ENCODE measurements at regions not wholly inside any gene's neighbourhood (a gene's known extent, or its start where the extent isn't known, plus 50 kb on each side); places are given as distances from the start of the nearest gene placed in this dataset.

GRCh38 chr7:98565103-98565502 lies 52.0 kb upstream of the NPTX2 start:
- H3K79me2 ChIP-seq (replicated peaks; ENCODE audit: insufficient read depth, low read length): no peaks in the 10 kb centered on the region
- H3K9ac ChIP-seq (ENCODE audit: low read length): no peak overlapping the region
- H3F3A ChIP-seq (ENCODE audit: insufficient read depth, low read length, poor library complexity, severe bottlenecking): no peaks in the 10 kb centered on the region
- H3K4me2 ChIP-seq (ENCODE audit: low read length): no peak overlapping the region
- H3K9me3 ChIP-seq (ENCODE audit: low read length): no peaks in the 10 kb centered on the region
- H2AFZ ChIP-seq (ENCODE audit: low read depth, low read length): no peak overlapping the region
- no peak overlapping the region for H3K27ac ChIP-seq (ENCODE audit: low read length)
- no peak overlapping the region for H3K4me3 ChIP-seq (ENCODE audit: low read length)
- H3K36me3 ChIP-seq (ENCODE audit: insufficient read depth, low read length): no peaks in the 10 kb centered on the region
- TF ChIP-seq POLR2AphosphoS5 (IDR thresholded peaks at IDR 0.05): no peak
- TF ChIP-seq EZH2 (IDR thresholded peaks at IDR 0.05; ENCODE audit: borderline replicate concordance, insufficient read depth, low read length, poor library complexity, severe bottlenecking): no peak
- TF ChIP-seq TAF1 (IDR thresholded peaks at IDR 0.05; ENCODE audit: low read depth): no peak
- no peak for TF ChIP-seq SMC3 (conservative IDR thresholded peaks at IDR 0.05; ENCODE audit: poor library complexity)
- TF ChIP-seq RAD21 (conservative IDR thresholded peaks at IDR 0.05): no peak
- TF ChIP-seq MXI1 (conservative IDR thresholded peaks at IDR 0.05; ENCODE audit: poor library complexity, severe bottlenecking): no peak
- TF ChIP-seq REST (IDR thresholded peaks at IDR 0.05; ENCODE audit: borderline replicate concordance): no peak
- no peak for TF ChIP-seq CTCF (IDR thresholded peaks at IDR 0.05; ENCODE audit: poor library complexity, severe bottlenecking)
- no peak for TF ChIP-seq EP300 (conservative IDR thresholded peaks at IDR 0.05; ENCODE audit: poor library complexity, severe bottlenecking)
- no peaks in the 10 kb centered on the region for H3K9me2 ChIP-seq (ENCODE audit: insufficient read depth, low read length)
- H3K27me3 ChIP-seq (ENCODE audit: insufficient read depth, low read depth, low read length): no peaks in the 10 kb centered on the region
- H4K20me1 ChIP-seq (ENCODE audit: insufficient read depth): no peaks in the 10 kb centered on the region

GRCh38 chr7:98562871-98563495 lies 54.1 kb upstream of the NPTX2 start:
- H3F3A ChIP-seq (ENCODE audit: insufficient read depth, low read length, poor library complexity, severe bottlenecking): no peaks in the 10 kb centered on the region
- TF ChIP-seq SMC3 (conservative IDR thresholded peaks at IDR 0.05; ENCODE audit: poor library complexity): no peak
- TF ChIP-seq RAD21 (conservative IDR thresholded peaks at IDR 0.05): no peak
- no peak for TF ChIP-seq MXI1 (conservative IDR thresholded peaks at IDR 0.05; ENCODE audit: poor library complexity, severe bottlenecking)
- TF ChIP-seq CTCF (IDR thresholded peaks at IDR 0.05; ENCODE audit: poor library complexity, severe bottlenecking): no peak
- no peak for TF ChIP-seq EP300 (conservative IDR thresholded peaks at IDR 0.05; ENCODE audit: poor library complexity, severe bottlenecking)
- no peak for TF ChIP-seq REST (IDR thresholded peaks at IDR 0.05; ENCODE audit: borderline replicate concordance)
- no peak for TF ChIP-seq POLR2AphosphoS5 (IDR thresholded peaks at IDR 0.05)
- TF ChIP-seq TAF1 (IDR thresholded peaks at IDR 0.05; ENCODE audit: low read depth): no peak
- no peak for TF ChIP-seq EZH2 (IDR thresholded peaks at IDR 0.05; ENCODE audit: borderline replicate concordance, insufficient read depth, low read length, poor library complexity, severe bottlenecking)

More at GRCh38 chr7:98562871-98563495, 54.1 kb upstream of the NPTX2 start:
- Histone ChIP-seq H3K9ac (ENCODE audit: low read length) (no peak overlapping the region), H3K9me2 (ENCODE audit: insufficient read depth, low read length) (no peaks in the 10 kb centered on the region), H3K27ac (ENCODE audit: low read length) (no peak overlapping the region), H3K27me3 (ENCODE audit: insufficient read depth, low read depth, low read length) (no peaks in the 10 kb centered on the region), H3K4me3 (ENCODE audit: low read length) (no peak overlapping the region), H4K20me1 (ENCODE audit: insufficient read depth) (no peaks in the 10 kb centered on the region), H2AFZ (ENCODE audit: low read depth, low read length) (no peak overlapping the region), H3K36me3 (ENCODE audit: insufficient read depth, low read length) (no peaks in the 10 kb centered on the region), H3K4me2 (ENCODE audit: low read length) (no peak overlapping the region), H3K9me3 (ENCODE audit: low read length) (no peaks in the 10 kb centered on the region), H3K79me2 (replicated peaks; ENCODE audit: insufficient read depth, low read length) (no peaks in the 10 kb centered on the region)
